ENCODE measurements at regions not wholly inside any gene's neighbourhood (a gene's known extent, or its start where the extent isn't known, plus 50 kb on each side); places are given as distances from the start of the nearest gene placed in this dataset.

GRCh38 chr13:54004026-54004699, 975.5 kb downstream of the OLFM4 start:
- intact Hi-C loops (cut with micrococcal nuclease; ENCODE audit: unreplicated experiment), result no loop called here
- no peaks in the 10 kb centered on the region for H4K20me1 ChIP-seq (ENCODE audit: insufficient read depth, low read length)
- POLR2A ChIA-PET, result interaction anchor here (0.6 to 0.7 kb wide), 3 partner anchors 12 to 894 kb away, joined by 4 read pairs; no protein-coding TSS in a partner anchor
- CTCF ChIA-PET (ENCODE audit: unreplicated experiment), result no interaction called here
- BruUV-seq (replicated peaks), result no TSS peak
- H3K27ac ChIP-seq (ENCODE audit: low read depth, low read length, poor library complexity, severe bottlenecking), result no peak overlapping the region
- no peaks in the 10 kb centered on the region for H3K36me3 ChIP-seq (ENCODE audit: insufficient read depth, low read length)
- H2AFZ ChIP-seq (ENCODE audit: low read length), result no peak overlapping the region
- no peak overlapping the region for H3K4me2 ChIP-seq (ENCODE audit: low read length)
- TF ChIP-seq EZH2phosphoT487 (IDR thresholded peaks at IDR 0.05; ENCODE audit: borderline replicate concordance, low read depth, low read length) (no peak), CTCF (conservative IDR thresholded peaks at IDR 0.05; ENCODE audit: low read length) (no peak)
- no peak for DNase-seq (ENCODE audit: low spot score)
- H3K9me2 ChIP-seq (ENCODE audit: insufficient read depth, low read length), result no peaks in the 10 kb centered on the region
- H3K9me3 ChIP-seq (ENCODE audit: low read length), result no peaks in the 10 kb centered on the region
- H3K4me1 ChIP-seq (ENCODE audit: insufficient read depth, low read length, poor library complexity, severe bottlenecking), result no peaks in the 10 kb centered on the region
- H3K4me3 ChIP-seq (ENCODE audit: low read depth, low read length, poor library complexity, severe bottlenecking), result no peak overlapping the region
- H3K79me2 ChIP-seq (ENCODE audit: insufficient read depth, low read depth, low read length), result no peaks in the 10 kb centered on the region

- TF ChIP-seq EZH2phosphoT487 (IDR thresholded peaks at IDR 0.05; ENCODE audit: borderline replicate concordance, low read depth, low read length) (no peak), CTCF (conservative IDR thresholded peaks at IDR 0.05; ENCODE audit: low read length) (no peak)
- no peaks in the 10 kb centered on the region for H3K4me1 ChIP-seq (ENCODE audit: insufficient read depth, low read length, poor library complexity, severe bottlenecking)
- H3K4me2 ChIP-seq (ENCODE audit: low read length), result no peak overlapping the region
- no peak overlapping the region for H3K27ac ChIP-seq (ENCODE audit: low read depth, low read length, poor library complexity, severe bottlenecking)
- H3K9me3 ChIP-seq (ENCODE audit: low read length), result no peaks in the 10 kb centered on the region
- no peaks in the 10 kb centered on the region for H3K9me2 ChIP-seq (ENCODE audit: insufficient read depth, low read length)
- no peaks in the 10 kb centered on the region for H4K20me1 ChIP-seq (ENCODE audit: insufficient read depth, low read length)
- H2AFZ ChIP-seq (ENCODE audit: low read length), result no peak overlapping the region
- no peak for DNase-seq (ENCODE audit: low spot score)
- POLR2A ChIA-PET, result interaction anchor here (0.7 kb wide), 2 partner anchors 11 to 13 kb away, joined by 3 to 4 read pairs; no protein-coding TSS in a partner anchor
- CTCF ChIA-PET (ENCODE audit: unreplicated experiment), result no interaction called here
- H3K36me3 ChIP-seq (ENCODE audit: insufficient read depth, low read length), result no peaks in the 10 kb centered on the region
- no peaks in the 10 kb centered on the region for H3K79me2 ChIP-seq (ENCODE audit: insufficient read depth, low read depth, low read length)
- no peak overlapping the region for H3K4me3 ChIP-seq (ENCODE audit: low read depth, low read length, poor library complexity, severe bottlenecking)
- no TSS peak for BruUV-seq (replicated peaks)
- intact Hi-C loops (cut with micrococcal nuclease; ENCODE audit: unreplicated experiment), result no loop called here
Observed at GRCh38 chr13:54016542-54016941, 987.9 kb downstream of the OLFM4 start.

- H3K9me2 ChIP-seq (ENCODE audit: insufficient read depth, low read length), result no peaks in the 10 kb centered on the region
- H2AFZ ChIP-seq (ENCODE audit: low read length), result no peak overlapping the region
- H3K27ac ChIP-seq (ENCODE audit: low read depth, low read length, poor library complexity, severe bottlenecking), result no peak overlapping the region
- intact Hi-C loops (cut with micrococcal nuclease; ENCODE audit: unreplicated experiment), result no loop called here
- no peak for DNase-seq (ENCODE audit: low spot score)
- no peak overlapping the region for H3K4me2 ChIP-seq (ENCODE audit: low read length)
- POLR2A ChIA-PET, result interaction anchor here (0.8 to 1.2 kb wide), 2 partner anchors 12 to 1549 kb away, joined by 3 to 4 read pairs; no protein-coding TSS in a partner anchor
- H3K79me2 ChIP-seq (ENCODE audit: insufficient read depth, low read depth, low read length), result no peaks in the 10 kb centered on the region
- H3K4me1 ChIP-seq (ENCODE audit: insufficient read depth, low read length, poor library complexity, severe bottlenecking), result no peaks in the 10 kb centered on the region
- no peaks in the 10 kb centered on the region for H3K9me3 ChIP-seq (ENCODE audit: low read length)
- H4K20me1 ChIP-seq (ENCODE audit: insufficient read depth, low read length), result no peaks in the 10 kb centered on the region
- H3K4me3 ChIP-seq (ENCODE audit: low read depth, low read length, poor library complexity, severe bottlenecking), result no peak overlapping the region
- TF ChIP-seq CTCF (conservative IDR thresholded peaks at IDR 0.05; ENCODE audit: low read length) (no peak), EZH2phosphoT487 (IDR thresholded peaks at IDR 0.05; ENCODE audit: borderline replicate concordance, low read depth, low read length) (no peak)
- H3K36me3 ChIP-seq (ENCODE audit: insufficient read depth, low read length), result no peaks in the 10 kb centered on the region
- CTCF ChIA-PET (ENCODE audit: unreplicated experiment), result no interaction called here
- no TSS peak for BruUV-seq (replicated peaks)
Observed at GRCh38 chr13:54018485-54018884, 989.9 kb downstream of the OLFM4 start.
